ENCODE measurements at regions not wholly inside any gene's neighbourhood (a gene's known extent, or its start where the extent isn't known, plus 50 kb on each side); places are given as distances from the start of the nearest gene placed in this dataset.

DNA sequence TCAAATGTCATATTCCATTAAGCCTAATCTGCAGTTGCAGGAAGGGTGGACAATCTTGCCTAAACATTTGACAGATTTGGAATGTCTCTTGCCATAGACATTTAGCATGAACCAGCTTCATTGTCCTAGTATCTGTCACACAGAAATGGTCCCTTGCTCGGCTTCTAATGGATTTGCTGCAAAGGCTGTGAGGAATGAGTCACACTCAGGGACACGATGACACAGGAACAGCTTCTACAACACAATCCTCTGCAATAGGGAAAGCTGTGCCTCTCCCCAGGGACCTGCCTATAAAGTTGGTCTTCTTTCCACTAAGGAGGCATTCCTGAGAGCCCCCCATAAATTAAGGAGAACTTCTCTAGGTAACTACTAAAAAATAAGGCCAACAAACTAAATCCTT, 155.1 kb upstream of the L3MBTL4 start:
- Mint-ChIP-seq H3K9me3 (ENCODE audit: insufficient read depth) (no peaks in the 10 kb centered on the region), H3K27me3 (no peaks in the 10 kb centered on the region), H3K4me1 (no peaks in the 10 kb centered on the region), H3K4me3 (no peak overlapping the region), H3K27ac (no peak overlapping the region)
- Histone ChIP-seq H3K9ac (ENCODE audit: low read length) (no peak overlapping the region), H2AFZ (ENCODE audit: insufficient read depth, low read depth, low read length, poor library complexity, severe bottlenecking) (no peak overlapping the region), H3K27me3 (replicated peaks in 1 of 4; ENCODE audit: control extremely low read depth in 1 of 4, control insufficient read depth in 3 of 4, insufficient read depth in 4 of 4, low read length in 3 of 4) (no peaks in the 10 kb centered on the region), H4K20me1 (ENCODE audit: control insufficient read depth, insufficient read depth, low read length, poor library complexity, severe bottlenecking) (no peaks in the 10 kb centered on the region), H3K36me3 (replicated peaks in 1 of 2; ENCODE audit: control extremely low read depth in 1 of 2, control insufficient read depth in 1 of 2, extremely low read depth in 1 of 2, insufficient read depth in 2 of 2, low read length in 1 of 2) (no peaks in the 10 kb centered on the region), H3K9me3 (ENCODE audit: control extremely low read depth in 1 of 3, control insufficient read depth in 2 of 3, insufficient read depth in 1 of 3, low read length in 2 of 3) (peaks cover 0 to 4% (median 0%) of the 10 kb centered on the region in 3 donors), H3K27ac (ENCODE audit: low read length in 2 of 2) (no peak overlapping the region), H3K4me3 (ENCODE audit: control extremely low read depth in 1 of 5, extremely low read depth in 1 of 5, insufficient read depth in 1 of 5, low read depth in 2 of 5, low read length in 4 of 5) (no peak overlapping the region), H3K4me2 (replicated peaks; ENCODE audit: low read depth, low read length, poor library complexity, severe bottlenecking) (no peak overlapping the region), H3K79me2 (ENCODE audit: control insufficient read depth, insufficient read depth, low read length) (no peaks in the 10 kb centered on the region), H3K4me1 (ENCODE audit: control insufficient read depth in 2 of 2, insufficient read depth in 2 of 2, low read length in 2 of 2) (no peaks in the 10 kb centered on the region)
- CTCF ChIA-PET = no interaction called here
- WGBS (ENCODE audit: insufficient coverage) = 62% methylated on average over 2 of the region's 2 CpGs
- no peak for TF ChIP-seq EZH2 (IDR thresholded peaks at IDR 0.05; ENCODE audit: borderline replicate concordance, insufficient read depth, low read depth, low read length, poor library complexity, severe bottlenecking)
- intact Hi-C loops (cut with micrococcal nuclease) = no loop called here
- DNase-seq (no peak), ATAC-seq (ENCODE audit: low read depth) (no peak)
- POLR2A ChIA-PET = no interaction called here

DNA sequence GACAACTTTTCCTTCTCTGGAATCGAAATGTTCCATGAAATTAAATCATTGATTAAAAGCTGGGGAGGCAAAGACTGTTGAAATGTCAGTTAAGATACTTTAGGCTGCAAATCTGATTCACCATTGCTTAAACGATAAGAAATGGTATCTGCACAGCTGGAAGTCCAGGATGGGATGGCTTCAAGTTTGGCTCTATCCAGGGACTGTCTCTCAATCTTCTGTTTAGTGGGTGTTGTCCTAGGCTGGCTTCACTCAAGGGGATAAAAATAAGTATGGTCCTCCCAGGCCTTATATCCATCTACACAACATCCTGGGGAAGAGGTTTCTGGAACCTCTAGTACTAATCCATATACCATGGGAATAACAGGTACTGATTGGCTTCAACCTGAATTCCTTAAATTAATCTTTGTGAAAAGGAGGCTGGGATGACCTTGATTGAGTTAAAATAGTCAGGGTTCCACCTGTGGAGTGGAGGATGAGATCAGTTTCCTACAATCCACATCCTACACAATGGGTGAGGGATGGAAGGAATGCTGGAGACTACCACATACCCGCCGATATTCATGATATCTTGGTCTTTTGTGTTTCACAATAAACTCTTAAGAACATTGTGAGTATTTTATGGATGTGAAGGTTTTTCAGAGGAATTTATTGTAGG, 156.0 kb upstream of the L3MBTL4 start:
- Histone ChIP-seq H3K9ac (ENCODE audit: low read length) (no peak overlapping the region), H3K27me3 (replicated peaks in 1 of 4; ENCODE audit: control extremely low read depth in 1 of 4, control insufficient read depth in 3 of 4, insufficient read depth in 4 of 4, low read length in 3 of 4) (no peaks in the 10 kb centered on the region), H3K36me3 (replicated peaks in 1 of 2; ENCODE audit: control extremely low read depth in 1 of 2, control insufficient read depth in 1 of 2, extremely low read depth in 1 of 2, insufficient read depth in 2 of 2, low read length in 1 of 2) (no peaks in the 10 kb centered on the region), H3K79me2 (ENCODE audit: control insufficient read depth, insufficient read depth, low read length) (no peaks in the 10 kb centered on the region), H4K20me1 (ENCODE audit: control insufficient read depth, insufficient read depth, low read length, poor library complexity, severe bottlenecking) (no peaks in the 10 kb centered on the region), H3K4me2 (replicated peaks; ENCODE audit: low read depth, low read length, poor library complexity, severe bottlenecking) (no peak overlapping the region), H2AFZ (ENCODE audit: insufficient read depth, low read depth, low read length, poor library complexity, severe bottlenecking) (no peak overlapping the region), H3K9me3 (ENCODE audit: control extremely low read depth in 1 of 3, control insufficient read depth in 2 of 3, insufficient read depth in 1 of 3, low read length in 2 of 3) (peaks cover 0 to 4% (median 0%) of the 10 kb centered on the region in 3 donors), H3K4me1 (ENCODE audit: control insufficient read depth in 2 of 2, insufficient read depth in 2 of 2, low read length in 2 of 2) (no peaks in the 10 kb centered on the region), H3K27ac (ENCODE audit: low read length in 2 of 2) (no peak overlapping the region), H3K4me3 (ENCODE audit: control extremely low read depth in 1 of 5, extremely low read depth in 1 of 5, insufficient read depth in 1 of 5, low read depth in 2 of 5, low read length in 4 of 5) (no peak overlapping the region)
- ChIA-PET POLR2A (no interaction called here), CTCF (no interaction called here)
- Mint-ChIP-seq H3K27ac (no peak overlapping the region), H3K9me3 (ENCODE audit: insufficient read depth) (no peaks in the 10 kb centered on the region), H3K27me3 (no peaks in the 10 kb centered on the region), H3K4me3 (no peak overlapping the region), H3K4me1 (no peaks in the 10 kb centered on the region)
- WGBS (ENCODE audit: insufficient coverage) = no CpG with 5 or more reads among the region's 4 CpGs
- TF ChIP-seq EZH2 (IDR thresholded peaks at IDR 0.05; ENCODE audit: borderline replicate concordance, insufficient read depth, low read depth, low read length, poor library complexity, severe bottlenecking) = no peak
- TF ChIP-seq, protein P1, sequence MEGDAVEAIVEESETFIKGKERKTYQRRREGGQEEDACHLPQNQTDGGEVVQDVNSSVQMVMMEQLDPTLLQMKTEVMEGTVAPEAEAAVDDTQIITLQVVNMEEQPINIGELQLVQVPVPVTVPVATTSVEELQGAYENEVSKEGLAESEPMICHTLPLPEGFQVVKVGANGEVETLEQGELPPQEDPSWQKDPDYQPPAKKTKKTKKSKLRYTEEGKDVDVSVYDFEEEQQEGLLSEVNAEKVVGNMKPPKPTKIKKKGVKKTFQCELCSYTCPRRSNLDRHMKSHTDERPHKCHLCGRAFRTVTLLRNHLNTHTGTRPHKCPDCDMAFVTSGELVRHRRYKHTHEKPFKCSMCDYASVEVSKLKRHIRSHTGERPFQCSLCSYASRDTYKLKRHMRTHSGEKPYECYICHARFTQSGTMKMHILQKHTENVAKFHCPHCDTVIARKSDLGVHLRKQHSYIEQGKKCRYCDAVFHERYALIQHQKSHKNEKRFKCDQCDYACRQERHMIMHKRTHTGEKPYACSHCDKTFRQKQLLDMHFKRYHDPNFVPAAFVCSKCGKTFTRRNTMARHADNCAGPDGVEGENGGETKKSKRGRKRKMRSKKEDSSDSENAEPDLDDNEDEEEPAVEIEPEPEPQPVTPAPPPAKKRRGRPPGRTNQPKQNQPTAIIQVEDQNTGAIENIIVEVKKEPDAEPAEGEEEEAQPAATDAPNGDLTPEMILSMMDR (IDR thresholded peaks at IDR 0.05) = no peak
- DNase-seq (no peak), ATAC-seq (ENCODE audit: low read depth) (no peak)
- intact Hi-C loops (cut with micrococcal nuclease) = no loop called here
